Peyer's patch (tissue), 4 donors: ENCODE measurements at regions not wholly inside any gene's neighbourhood (a gene's known extent, or its start where the extent isn't known, plus 50 kb on each side); places are given as distances from the start of the nearest gene placed in this dataset.

Experiments used
- DNase-seq, 3 donors: peaks; one replicate each; pipeline ENCODE4 v3.0.0-alpha.2; 2017 to 2019
- H3K27ac ChIP-seq, 4 donors: fragments of 200-600 bp; sonication (generic); one replicate each; pipeline ENCODE4 v1.5.1; 2016 to 2019
- H3K27me3 ChIP-seq, 2 donors: fragments of 200-600 bp; sonication (generic); one replicate each; pipeline ENCODE4 v1.5.1; 2019
- H3K36me3 ChIP-seq, 3 donors: fragments of 200-600 bp; sonication (generic); one replicate each; pipeline ENCODE4 v1.5.1; 2016 to 2019
- H3K4me1 ChIP-seq, 4 donors: fragments of 200-600 bp; sonication (generic); one replicate each; pipeline ENCODE4 v1.5.1; 2016 to 2019
- H3K4me3 ChIP-seq, 4 donors: fragments of 200-600 bp; sonication (generic); 1 replicate in 3 of 4; 2 replicates in 1 of 4; pipeline ENCODE4 v1.5.1; 2016 to 2019; ENCODE audit warnings: mild to moderate bottlenecking in 1 of 4
- H3K9me3 ChIP-seq, 4 donors: fragments of 200-600 bp; sonication (generic); one replicate each; pipeline ENCODE4 v1.5.1; 2016 to 2019; ENCODE audit warnings: mild to moderate bottlenecking in 1 of 4
- POLR2A ChIP-seq, 2 donors: fragments of 450-650 bp; IDR thresholded peaks; one replicate each; pipeline ENCODE4 v1.5.1; 2017; ENCODE audit warnings: antibody characterized with exemption in 2 of 2, mild to moderate bottlenecking in 2 of 2, moderate library complexity in 2 of 2
- TF ChIP-seq, protein P1 (sequence below), 6 experiments: fragments of 450-650 bp in 4 of 6; fragments of 200-600 bp in 2 of 6; sonication (generic) in 1 of 6; IDR thresholded peaks; one replicate each; pipeline ENCODE4 v1.5.1; 2017 to 2019; ENCODE audit warnings: antibody characterized with exemption in 6 of 6, mild to moderate bottlenecking in 3 of 6, moderate library complexity in 1 of 6

DNA sequence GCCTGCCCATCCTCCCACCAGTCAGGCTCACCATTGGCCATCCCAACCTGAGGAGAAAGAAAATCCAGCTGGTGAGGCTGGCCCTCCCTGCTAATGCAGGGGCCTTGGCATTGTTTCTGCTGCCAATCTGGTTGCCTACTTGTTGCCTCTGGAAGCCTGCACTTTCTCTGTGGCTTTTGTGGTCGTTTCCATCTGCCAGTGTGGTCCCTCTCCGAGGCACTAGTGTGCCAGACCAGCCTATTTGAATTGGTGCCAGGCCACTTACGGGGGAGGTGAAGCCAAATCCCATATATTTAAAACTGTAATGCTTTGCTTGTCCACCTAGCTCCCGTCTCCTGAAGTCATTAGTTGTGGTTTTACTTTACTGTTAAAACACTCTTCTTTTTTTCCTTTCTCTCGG lies 213.4 kb upstream of the ADAMTSL1 start:
- no peak overlapping the region for H3K27ac ChIP-seq
- H3K4me3 ChIP-seq: no peak overlapping the region
- H3K9me3 ChIP-seq: no peaks in the 10 kb centered on the region
- no peak for DNase-seq
- H3K36me3 ChIP-seq: no peaks in the 10 kb centered on the region
- TF ChIP-seq POLR2A (IDR thresholded peaks at IDR 0.05): no peak
- TF ChIP-seq, protein P1, sequence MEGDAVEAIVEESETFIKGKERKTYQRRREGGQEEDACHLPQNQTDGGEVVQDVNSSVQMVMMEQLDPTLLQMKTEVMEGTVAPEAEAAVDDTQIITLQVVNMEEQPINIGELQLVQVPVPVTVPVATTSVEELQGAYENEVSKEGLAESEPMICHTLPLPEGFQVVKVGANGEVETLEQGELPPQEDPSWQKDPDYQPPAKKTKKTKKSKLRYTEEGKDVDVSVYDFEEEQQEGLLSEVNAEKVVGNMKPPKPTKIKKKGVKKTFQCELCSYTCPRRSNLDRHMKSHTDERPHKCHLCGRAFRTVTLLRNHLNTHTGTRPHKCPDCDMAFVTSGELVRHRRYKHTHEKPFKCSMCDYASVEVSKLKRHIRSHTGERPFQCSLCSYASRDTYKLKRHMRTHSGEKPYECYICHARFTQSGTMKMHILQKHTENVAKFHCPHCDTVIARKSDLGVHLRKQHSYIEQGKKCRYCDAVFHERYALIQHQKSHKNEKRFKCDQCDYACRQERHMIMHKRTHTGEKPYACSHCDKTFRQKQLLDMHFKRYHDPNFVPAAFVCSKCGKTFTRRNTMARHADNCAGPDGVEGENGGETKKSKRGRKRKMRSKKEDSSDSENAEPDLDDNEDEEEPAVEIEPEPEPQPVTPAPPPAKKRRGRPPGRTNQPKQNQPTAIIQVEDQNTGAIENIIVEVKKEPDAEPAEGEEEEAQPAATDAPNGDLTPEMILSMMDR (IDR thresholded peaks at IDR 0.05): no peak
- H3K4me1 ChIP-seq: peaks cover 0 to 7% (median 0%) of the 10 kb centered on the region in 4 donors
- no peaks in the 10 kb centered on the region for H3K27me3 ChIP-seq

DNA sequence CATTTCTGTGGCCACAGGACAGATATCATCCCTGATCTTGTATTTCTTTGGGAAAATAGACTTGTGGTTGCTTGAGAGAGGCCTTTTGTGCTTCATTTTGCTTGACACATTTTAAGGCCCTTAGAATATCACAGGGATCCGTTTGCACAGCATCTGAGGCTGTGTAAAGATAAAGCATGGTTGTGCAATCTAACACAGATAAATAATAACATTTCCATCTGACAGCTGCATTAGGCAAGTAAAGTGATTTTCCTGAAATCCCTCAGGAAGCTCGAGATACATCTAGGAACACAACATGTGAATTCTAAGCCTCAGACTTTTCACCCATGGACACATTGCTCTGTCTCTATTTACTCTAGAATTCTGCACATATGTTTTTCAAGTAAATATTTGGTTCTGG lies 212.8 kb upstream of the ADAMTSL1 start:
- Histone ChIP-seq H3K9me3 (no peaks in the 10 kb centered on the region), H3K4me1 (peaks cover 0 to 3% (median 0%) of the 10 kb centered on the region in 4 donors), H3K36me3 (no peaks in the 10 kb centered on the region), H3K27ac (no peak overlapping the region), H3K4me3 (no peak overlapping the region), H3K27me3 (no peaks in the 10 kb centered on the region)
- no peak for DNase-seq
- TF ChIP-seq POLR2A (IDR thresholded peaks at IDR 0.05): no peak
- TF ChIP-seq, protein P1 (IDR thresholded peaks at IDR 0.05): no peak

DNA sequence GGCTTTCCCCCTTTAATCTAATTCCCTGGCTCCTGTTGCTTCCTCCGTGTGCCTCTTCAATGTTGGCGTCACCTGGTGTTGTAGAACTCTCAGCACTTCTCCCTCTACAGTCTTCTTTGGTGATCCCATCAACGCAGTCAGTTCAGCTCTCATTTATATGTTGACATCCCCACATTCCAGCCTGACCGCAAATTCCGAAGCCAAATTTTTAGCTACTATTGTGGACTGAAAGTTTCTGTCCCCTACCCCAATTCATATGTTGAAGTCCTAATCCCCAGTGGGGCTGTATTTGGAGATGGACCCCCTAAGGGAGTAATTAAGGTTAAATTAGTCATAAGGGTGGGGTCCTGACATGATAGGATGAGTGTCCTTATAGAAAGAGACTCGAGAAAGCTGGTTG lies 210.6 kb upstream of the ADAMTSL1 start:
- Histone ChIP-seq H3K9me3 (no peaks in the 10 kb centered on the region), H3K36me3 (no peaks in the 10 kb centered on the region), H3K27ac (no peak overlapping the region), H3K27me3 (no peaks in the 10 kb centered on the region), H3K4me1 (no peaks in the 10 kb centered on the region), H3K4me3 (no peak overlapping the region)
- no peak for DNase-seq
- TF ChIP-seq, protein P1 (IDR thresholded peaks at IDR 0.05): no peak
- TF ChIP-seq POLR2A (IDR thresholded peaks at IDR 0.05): no peak

DNA sequence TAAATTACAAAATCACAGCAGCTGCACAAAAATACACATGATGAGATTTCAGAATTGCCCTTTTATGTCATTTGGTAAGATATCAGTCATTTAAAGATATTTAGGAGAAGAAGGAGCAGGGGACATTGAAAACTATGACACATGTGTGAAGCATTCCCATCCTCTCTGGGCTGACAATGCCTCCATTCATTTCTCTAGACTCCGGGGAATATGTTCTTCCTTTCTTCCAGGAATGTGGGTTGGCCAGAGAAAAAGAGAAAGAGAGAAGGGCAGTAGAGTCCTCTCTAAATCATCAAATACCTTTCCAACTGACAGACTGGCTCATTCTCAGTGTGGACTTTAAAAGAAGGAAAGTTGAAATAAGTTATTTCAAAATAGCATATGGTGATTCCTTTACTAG lies 205.6 kb upstream of the ADAMTSL1 start:
- Histone ChIP-seq H3K27ac (no peak overlapping the region), H3K36me3 (no peaks in the 10 kb centered on the region), H3K27me3 (no peaks in the 10 kb centered on the region), H3K9me3 (no peaks in the 10 kb centered on the region), H3K4me1 (no peaks in the 10 kb centered on the region), H3K4me3 (no peak overlapping the region)
- no peak for TF ChIP-seq POLR2A (IDR thresholded peaks at IDR 0.05)
- TF ChIP-seq, protein P1 (IDR thresholded peaks at IDR 0.05): no peak
- DNase-seq: no peak

DNA sequence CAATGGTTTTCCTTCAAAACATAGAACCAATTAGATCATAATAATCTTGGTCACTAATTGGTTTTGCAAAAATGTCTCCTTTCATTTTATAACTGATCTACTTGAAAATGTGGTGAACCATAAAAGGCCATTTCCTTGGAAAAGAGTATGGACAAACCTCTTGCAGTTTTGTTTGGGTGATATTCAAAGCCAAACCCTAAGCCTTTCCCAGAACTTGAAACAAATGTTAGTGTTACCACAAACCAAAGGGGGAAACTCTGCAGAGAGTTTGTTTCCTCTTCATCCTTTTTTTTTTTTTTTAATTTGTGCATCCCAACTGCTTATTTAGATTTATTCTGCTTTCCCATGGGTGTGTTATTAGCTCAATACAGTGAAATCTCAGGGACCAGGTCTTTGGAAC lies 204.4 kb upstream of the ADAMTSL1 start:
- DNase-seq: no peak
- H3K27ac ChIP-seq: no peak overlapping the region
- no peaks in the 10 kb centered on the region for H3K4me1 ChIP-seq
- H3K36me3 ChIP-seq: no peaks in the 10 kb centered on the region
- no peak overlapping the region for H3K4me3 ChIP-seq
- H3K27me3 ChIP-seq: no peaks in the 10 kb centered on the region
- TF ChIP-seq, protein P1 (IDR thresholded peaks at IDR 0.05): no peak
- no peak for TF ChIP-seq POLR2A (IDR thresholded peaks at IDR 0.05)
- no peaks in the 10 kb centered on the region for H3K9me3 ChIP-seq

DNA sequence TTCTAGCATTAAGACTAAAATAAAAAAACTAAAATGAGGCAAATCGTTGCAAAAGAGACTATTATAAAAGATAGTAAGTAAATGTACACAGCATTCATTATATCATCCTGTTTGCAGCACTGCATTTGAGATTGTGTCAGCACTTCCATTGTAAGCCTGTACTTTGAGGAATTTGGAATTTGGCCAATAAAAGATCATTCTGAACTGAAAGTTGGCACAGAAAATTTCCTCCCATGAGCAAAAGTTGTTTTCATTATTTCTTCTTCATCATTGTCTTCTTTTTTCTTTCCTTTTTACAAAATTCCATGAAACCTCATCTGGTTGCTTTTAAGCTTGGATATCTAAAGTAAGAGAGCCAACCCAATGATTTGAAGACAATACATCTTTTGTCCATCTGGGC lies 199.3 kb upstream of the ADAMTSL1 start:
- DNase-seq: no peak
- Histone ChIP-seq H3K36me3 (no peaks in the 10 kb centered on the region), H3K9me3 (no peaks in the 10 kb centered on the region), H3K27ac (no peak overlapping the region), H3K4me1 (no peaks in the 10 kb centered on the region), H3K27me3 (no peaks in the 10 kb centered on the region), H3K4me3 (no peak overlapping the region)
- no peak for TF ChIP-seq POLR2A (IDR thresholded peaks at IDR 0.05)
- TF ChIP-seq, protein P1 (IDR thresholded peaks at IDR 0.05): no peak
